ENCODE measurements at regions not wholly inside any gene's neighbourhood (a gene's known extent, or its start where the extent isn't known, plus 50 kb on each side); places are given as distances from the start of the nearest gene placed in this dataset.
A peak's percentile ranks its signal among the peaks of the same experiment; 100 is the strongest.

DNA sequence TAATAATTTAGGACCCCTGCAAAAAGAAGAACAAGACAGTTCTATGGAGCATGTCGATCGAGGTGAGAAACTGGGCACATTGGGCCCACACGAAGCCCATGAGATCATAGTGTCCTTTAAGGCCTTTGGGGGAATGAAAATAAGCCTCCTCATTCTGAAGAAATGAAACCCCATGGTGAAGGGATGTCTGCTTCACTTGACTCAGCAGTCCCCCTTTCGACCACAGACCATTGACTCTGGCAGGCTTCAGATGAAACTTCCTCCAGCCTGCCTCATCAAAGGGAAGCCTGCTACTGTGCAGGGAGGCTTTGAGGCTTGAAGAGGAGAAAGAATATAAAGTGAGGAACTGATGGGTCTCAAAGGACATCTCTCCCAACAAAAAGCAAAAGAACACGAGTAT lies 144.2 kb upstream of the FBXL4 start:
- no peak for DNase-seq (ENCODE audit: low read depth in 2 of 3, low spot score in 2 of 3)

GRCh38 chr6:99080191-99080590 lies 132.4 kb upstream of the FBXL4 start:
- no peak for DNase-seq (ENCODE audit: low read depth in 2 of 3, low spot score in 2 of 3)

GRCh38 chr6:99079058-99079457 lies 131.3 kb upstream of the FBXL4 start:
- DNase-seq (ENCODE audit: low read depth in 2 of 3, low spot score in 2 of 3): no peak

GRCh38 chr6:99073223-99073622 lies 125.5 kb upstream of the FBXL4 start:
- DNase-seq (ENCODE audit: low read depth in 2 of 3, low spot score in 2 of 3): no peak

DNA sequence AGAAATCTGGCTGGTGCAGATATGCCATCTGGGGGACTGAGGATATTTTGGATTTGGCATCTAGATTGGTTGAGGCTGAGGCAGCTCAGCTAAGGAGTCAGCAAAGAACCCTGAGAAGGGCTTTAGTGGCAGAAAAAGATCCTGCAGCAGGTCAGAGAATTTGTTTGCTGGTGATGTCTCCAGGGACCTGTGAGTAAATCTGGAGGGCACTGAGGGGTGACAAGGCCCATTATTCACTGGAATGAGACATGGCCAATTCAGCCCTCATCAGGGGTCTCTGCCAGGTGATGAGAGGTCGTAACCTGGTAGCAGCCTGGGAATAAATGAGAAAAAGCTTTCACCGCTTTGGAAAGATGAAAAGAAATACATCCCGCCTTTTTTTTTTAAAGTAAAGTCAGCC lies 118.3 kb upstream of the FBXL4 start:
- DNase-seq (ENCODE audit: low read depth in 2 of 3, low spot score in 2 of 3): no peak

GRCh38 chr6:99064834-99065233 lies 117.1 kb upstream of the FBXL4 start:
- no peak for DNase-seq (ENCODE audit: low read depth in 2 of 3, low spot score in 2 of 3)

- no peak for DNase-seq (ENCODE audit: low read depth in 2 of 3, low spot score in 2 of 3)
Observed at GRCh38 chr6:99036672-99037071, 88.9 kb upstream of the FBXL4 start.

GRCh38 chr6:99032396-99032795 lies 84.7 kb upstream of the FBXL4 start:
- DNase-seq (ENCODE audit: low read depth in 2 of 3, low spot score in 2 of 3): no peak

DNA sequence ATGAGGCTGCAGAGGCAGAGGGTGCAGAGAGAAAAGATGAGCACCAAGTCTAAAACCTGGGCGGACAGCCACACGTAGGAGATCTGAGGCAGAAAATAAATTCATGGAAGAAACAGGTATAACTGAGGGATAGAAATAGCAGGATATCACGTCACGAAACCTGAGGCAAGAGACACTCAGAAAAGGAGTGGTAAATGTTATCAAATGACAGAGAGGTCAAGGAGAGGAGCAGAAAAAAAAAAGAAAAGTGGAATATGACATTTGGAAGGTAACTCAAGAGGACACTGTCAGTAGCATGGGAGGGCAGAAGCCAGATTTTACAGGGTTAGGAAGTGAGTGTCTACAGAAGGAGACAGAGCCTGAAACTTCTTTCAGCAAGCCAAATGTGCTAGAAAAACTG lies 84.2 kb upstream of the FBXL4 start:
- DNase-seq (ENCODE audit: low read depth in 2 of 3, low spot score in 2 of 3): no peak

DNA sequence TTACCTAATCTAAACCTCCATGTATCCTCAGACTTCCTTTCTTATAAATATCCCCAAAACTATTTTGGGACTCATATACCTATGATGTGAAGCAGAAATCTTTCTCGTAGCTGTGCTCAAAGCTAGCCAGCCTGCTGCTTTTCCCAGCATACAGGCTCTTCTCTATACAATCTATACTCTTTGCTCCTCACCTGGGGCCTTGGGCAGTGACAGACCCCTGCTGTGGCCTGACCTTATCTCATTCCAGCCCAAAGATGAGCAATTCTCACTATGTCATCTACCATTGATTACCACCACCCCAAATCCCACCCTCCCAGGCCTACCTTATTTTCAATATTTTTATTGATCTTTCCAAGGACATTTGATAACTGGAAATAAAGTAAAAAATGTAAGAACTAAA lies 83.2 kb upstream of the FBXL4 start:
- DNase-seq (ENCODE audit: low read depth in 2 of 3, low spot score in 2 of 3): no peak

GRCh38 chr6:99026135-99026534 lies 78.4 kb upstream of the FBXL4 start:
- peak in 1 of 3 donors; percentile 22 for DNase-seq (ENCODE audit: low read depth in 2 of 3, low spot score in 2 of 3)

GRCh38 chr6:99024089-99024488 lies 76.3 kb upstream of the FBXL4 start:
- DNase-seq (ENCODE audit: low read depth in 2 of 3, low spot score in 2 of 3): no peak

DNA sequence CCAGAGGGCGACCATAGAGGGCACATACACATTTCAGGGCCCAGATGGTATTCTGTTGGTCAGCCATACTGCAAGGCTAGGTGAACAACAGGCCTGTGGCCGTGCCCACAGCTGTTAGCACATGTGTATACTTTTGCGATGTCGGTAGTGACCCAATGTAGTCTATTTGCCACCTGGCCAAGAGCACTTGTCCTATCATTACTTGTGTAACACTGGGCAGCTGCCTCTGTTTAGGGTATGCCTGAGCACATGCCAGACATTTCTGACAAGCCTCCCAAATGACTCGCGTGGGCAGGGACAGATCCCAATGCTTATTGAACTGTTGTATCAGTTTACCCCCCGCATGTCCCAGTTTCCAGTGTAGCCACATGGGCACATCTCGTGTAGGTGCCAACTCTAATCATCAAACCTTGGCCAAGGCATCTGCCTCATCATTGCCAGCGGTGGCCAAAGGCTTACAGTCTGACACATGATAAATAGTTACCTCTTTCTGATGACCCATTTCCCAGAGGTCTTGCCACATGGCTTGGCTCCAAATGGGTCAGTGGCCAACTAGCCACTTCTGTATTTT lies 74.4 kb upstream of the FBXL4 start:
- DNase-seq (ENCODE audit: low read depth in 2 of 3, low spot score in 2 of 3): no peak

GRCh38 chr6:99019381-99019780 lies 71.6 kb upstream of the FBXL4 start:
- DNase-seq (ENCODE audit: low read depth in 2 of 3, low spot score in 2 of 3): no peak

DNA sequence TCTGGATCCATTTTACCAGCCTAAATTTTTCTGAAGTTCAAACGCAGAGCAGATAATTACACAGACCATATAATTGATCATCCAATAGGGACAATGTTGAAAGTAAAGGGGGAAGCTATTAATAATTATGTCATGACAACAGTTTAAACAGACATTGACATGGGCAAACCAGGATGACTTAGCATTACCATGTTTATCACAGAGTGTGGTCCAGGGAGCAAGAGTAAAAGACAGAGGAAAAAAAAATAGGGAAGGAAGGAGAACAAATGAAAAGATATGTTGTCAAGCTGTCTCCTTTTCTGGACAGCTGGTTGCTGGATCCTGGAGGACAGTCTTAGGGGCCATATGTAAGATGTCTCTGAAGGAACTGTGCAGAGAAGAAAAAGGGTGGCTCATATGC lies 69.4 kb upstream of the FBXL4 start:
- DNase-seq (ENCODE audit: low read depth in 2 of 3, low spot score in 2 of 3): peak in 1 of 3 donors; percentile 22

DNA sequence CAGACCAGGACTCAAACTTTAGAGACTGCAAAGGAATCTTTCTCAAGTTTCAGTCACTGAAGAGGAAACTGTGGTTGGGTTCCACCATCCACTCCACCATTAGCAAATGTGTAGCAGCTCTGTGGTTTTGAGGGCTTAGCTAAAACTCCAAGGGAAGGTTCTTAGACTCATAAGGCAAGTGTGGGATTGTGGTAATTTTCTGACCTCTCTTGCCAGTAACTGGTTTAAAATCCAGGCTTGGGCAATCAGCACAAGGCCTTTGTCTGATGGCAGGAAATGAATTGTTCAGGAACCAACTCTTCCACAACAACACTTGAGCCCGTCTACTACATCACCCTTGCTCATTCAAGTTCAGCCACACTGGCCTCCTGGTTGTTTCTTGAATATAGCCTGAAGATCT lies 68.6 kb upstream of the FBXL4 start:
- peak in 2 of 3 donors; percentile 36 to 74 for DNase-seq (ENCODE audit: low read depth in 2 of 3, low spot score in 2 of 3)

- DNase-seq (ENCODE audit: low read depth in 2 of 3, low spot score in 2 of 3): no peak
Observed at GRCh38 chr6:99014061-99014460, 66.3 kb upstream of the FBXL4 start.

DNA sequence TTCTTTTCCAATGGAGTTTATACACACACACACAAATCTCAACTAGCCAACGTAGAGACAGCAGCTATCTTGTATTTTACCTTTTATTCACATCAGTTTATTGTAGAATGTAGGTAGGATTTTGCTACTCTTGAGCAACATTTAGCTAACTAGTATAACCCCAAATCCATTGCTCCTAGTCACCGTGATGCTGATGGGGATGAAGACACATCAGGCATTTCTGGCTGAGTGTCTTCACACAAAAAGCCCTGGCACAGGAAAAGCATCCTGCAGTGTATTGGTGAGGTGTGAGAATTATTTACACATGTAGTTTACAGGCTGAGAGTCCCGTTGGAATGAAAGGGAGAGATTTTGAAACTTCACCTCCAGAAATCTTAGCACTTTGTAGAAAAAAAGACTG lies 65.9 kb upstream of the FBXL4 start:
- no peak for DNase-seq (ENCODE audit: low read depth in 2 of 3, low spot score in 2 of 3)

DNA sequence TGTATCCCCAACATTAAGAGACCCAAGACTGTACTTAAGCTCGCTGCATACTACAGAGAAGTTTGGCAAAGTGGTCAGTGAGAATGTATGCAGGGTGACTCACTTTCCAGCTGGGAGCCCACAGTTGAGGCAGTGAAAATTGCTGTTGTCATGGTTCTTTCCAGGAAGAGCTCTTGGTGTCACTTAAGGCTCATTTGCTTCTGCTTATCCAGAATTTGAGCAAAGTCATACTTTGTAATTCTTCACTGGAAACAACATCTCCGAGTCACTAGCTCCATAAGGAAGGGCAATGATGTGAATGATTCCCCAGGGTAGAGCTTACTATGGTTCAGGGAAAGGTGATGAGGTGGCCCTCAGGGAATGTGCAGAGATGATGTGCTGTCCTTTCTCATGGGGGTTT lies 65.4 kb upstream of the FBXL4 start:
- DNase-seq (ENCODE audit: low read depth in 2 of 3, low spot score in 2 of 3): peak in 1 of 3 donors; percentile 15

- DNase-seq (ENCODE audit: low read depth in 2 of 3, low spot score in 2 of 3): no peak
Observed at GRCh38 chr6:99011151-99011550, 63.4 kb upstream of the FBXL4 start.

DNA sequence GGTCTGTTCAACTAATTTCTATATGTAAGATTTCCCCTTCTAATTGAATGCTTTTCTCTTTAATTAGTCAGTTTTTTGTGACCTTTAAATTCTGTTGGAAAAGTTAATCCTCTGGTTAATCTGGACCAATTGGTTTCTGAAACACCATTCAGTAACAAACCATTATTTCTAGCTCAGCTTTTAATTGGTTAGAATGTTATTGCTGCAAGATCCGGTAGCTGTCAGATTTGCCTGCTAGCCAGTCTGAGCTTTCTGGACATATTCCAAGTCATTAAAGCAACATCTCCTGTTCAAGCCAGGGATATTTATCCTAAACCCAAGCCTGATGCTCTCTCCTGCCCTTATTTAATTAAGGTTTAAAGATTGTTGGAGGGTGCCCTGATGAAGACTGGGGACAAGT lies 55.1 kb upstream of the FBXL4 start:
- no peak for DNase-seq (ENCODE audit: low read depth in 2 of 3, low spot score in 2 of 3)

DNA sequence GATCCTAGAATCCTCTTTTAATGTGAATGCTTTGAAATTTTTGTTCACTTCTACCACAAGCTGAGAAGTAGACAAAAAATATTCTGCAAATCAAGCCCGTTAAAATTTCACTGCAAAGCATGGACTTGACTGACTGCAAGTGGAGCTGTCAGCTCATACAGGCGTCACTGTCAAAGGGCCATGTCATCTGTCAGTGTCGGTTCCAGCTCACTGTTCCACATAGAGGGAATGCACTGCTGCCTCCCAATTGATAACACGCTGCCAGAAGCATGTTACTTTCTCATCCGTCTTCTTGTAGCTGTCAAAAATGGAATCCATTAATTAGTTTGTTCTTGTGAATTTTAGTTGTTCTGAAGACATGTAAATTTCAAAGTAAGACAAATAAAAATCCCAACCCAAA lies 50.4 kb upstream of the FBXL4 start:
- DNase-seq (ENCODE audit: low read depth in 2 of 3, low spot score in 2 of 3): no peak
